Panc1 (cell line): ENCODE measurements at regions not wholly inside any gene's neighbourhood (a gene's known extent, or its start where the extent isn't known, plus 50 kb on each side); places are given as distances from the start of the nearest gene placed in this dataset.

Experiments used
- POLR2AphosphoS5 ChIP-seq: IDR thresholded peaks from 2 replicates; pipeline ENCODE4 v1.6.1; 2012; ENCODE audit warnings: mild to moderate bottlenecking, low read depth, low read length, moderate library complexity
- SIN3A ChIP-seq: IDR thresholded peaks from 2 replicates; pipeline ENCODE4 v1.6.1; 2012; ENCODE audit warnings: low read depth, mild to moderate bottlenecking, low read length, moderate library complexity, borderline replicate concordance; ENCODE audit not compliant: insufficient read depth
- TCF7L2 ChIP-seq: IDR thresholded peaks from 2 replicates; pipeline ENCODE4 v1.6.1; 2011; ENCODE audit warnings: mild to moderate bottlenecking, low read depth, low read length, inconsistent platforms
- TF ChIP-seq, protein P1 (sequence below): fragments of 450-650 bp; IDR thresholded peaks from 2 replicates; pipeline ENCODE4 v1.5.1; 2017; ENCODE audit warnings: mild to moderate bottlenecking
- TF ChIP-seq, protein P2 (sequence below), 2 experiments: IDR thresholded peaks; 2 replicates each; pipeline ENCODE4 v1.6.1; 2011 to 2012; ENCODE audit warnings: low read depth in 2 of 2, control low read depth in 1 of 2, low read length in 1 of 2, mild to moderate bottlenecking in 1 of 2, moderate library complexity in 1 of 2; ENCODE audit not compliant: insufficient read depth in 1 of 2

DNA sequence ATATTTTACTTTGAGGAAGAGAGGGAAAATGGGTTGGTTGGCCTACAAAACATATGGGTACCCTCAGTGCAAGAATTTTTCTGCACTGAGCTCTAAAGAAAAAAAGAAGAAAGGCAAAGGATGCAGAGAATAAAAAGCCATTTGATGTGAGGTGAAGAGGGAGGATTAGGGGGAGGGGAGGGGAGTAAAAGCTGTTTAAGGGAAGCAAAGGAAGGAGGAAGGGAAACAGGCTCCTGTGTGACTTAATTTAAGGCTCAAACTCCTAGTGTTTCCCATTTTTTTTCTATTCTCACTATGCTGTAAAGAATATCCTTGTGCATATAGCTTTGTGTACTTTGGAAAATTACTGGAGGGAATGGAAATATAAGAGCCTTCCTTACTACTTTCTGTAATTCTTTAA is 78.7 kb downstream of the NKX2-1 start:
- TF ChIP-seq, protein P1, sequence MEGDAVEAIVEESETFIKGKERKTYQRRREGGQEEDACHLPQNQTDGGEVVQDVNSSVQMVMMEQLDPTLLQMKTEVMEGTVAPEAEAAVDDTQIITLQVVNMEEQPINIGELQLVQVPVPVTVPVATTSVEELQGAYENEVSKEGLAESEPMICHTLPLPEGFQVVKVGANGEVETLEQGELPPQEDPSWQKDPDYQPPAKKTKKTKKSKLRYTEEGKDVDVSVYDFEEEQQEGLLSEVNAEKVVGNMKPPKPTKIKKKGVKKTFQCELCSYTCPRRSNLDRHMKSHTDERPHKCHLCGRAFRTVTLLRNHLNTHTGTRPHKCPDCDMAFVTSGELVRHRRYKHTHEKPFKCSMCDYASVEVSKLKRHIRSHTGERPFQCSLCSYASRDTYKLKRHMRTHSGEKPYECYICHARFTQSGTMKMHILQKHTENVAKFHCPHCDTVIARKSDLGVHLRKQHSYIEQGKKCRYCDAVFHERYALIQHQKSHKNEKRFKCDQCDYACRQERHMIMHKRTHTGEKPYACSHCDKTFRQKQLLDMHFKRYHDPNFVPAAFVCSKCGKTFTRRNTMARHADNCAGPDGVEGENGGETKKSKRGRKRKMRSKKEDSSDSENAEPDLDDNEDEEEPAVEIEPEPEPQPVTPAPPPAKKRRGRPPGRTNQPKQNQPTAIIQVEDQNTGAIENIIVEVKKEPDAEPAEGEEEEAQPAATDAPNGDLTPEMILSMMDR = no peak
- TF ChIP-seq POLR2AphosphoS5 (no peak), SIN3A (no peak), TCF7L2 (no peak)
- TF ChIP-seq, protein P2, sequence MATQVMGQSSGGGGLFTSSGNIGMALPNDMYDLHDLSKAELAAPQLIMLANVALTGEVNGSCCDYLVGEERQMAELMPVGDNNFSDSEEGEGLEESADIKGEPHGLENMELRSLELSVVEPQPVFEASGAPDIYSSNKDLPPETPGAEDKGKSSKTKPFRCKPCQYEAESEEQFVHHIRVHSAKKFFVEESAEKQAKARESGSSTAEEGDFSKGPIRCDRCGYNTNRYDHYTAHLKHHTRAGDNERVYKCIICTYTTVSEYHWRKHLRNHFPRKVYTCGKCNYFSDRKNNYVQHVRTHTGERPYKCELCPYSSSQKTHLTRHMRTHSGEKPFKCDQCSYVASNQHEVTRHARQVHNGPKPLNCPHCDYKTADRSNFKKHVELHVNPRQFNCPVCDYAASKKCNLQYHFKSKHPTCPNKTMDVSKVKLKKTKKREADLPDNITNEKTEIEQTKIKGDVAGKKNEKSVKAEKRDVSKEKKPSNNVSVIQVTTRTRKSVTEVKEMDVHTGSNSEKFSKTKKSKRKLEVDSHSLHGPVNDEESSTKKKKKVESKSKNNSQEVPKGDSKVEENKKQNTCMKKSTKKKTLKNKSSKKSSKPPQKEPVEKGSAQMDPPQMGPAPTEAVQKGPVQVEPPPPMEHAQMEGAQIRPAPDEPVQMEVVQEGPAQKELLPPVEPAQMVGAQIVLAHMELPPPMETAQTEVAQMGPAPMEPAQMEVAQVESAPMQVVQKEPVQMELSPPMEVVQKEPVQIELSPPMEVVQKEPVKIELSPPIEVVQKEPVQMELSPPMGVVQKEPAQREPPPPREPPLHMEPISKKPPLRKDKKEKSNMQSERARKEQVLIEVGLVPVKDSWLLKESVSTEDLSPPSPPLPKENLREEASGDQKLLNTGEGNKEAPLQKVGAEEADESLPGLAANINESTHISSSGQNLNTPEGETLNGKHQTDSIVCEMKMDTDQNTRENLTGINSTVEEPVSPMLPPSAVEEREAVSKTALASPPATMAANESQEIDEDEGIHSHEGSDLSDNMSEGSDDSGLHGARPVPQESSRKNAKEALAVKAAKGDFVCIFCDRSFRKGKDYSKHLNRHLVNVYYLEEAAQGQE (IDR thresholded peaks at IDR 0.05; ENCODE audit: insufficient read depth in 1 of 2, low read depth in 2 of 2, low read length in 1 of 2) = no peak
